ENCODE measurements at regions not wholly inside any gene's neighbourhood (a gene's known extent, or its start where the extent isn't known, plus 50 kb on each side); places are given as distances from the start of the nearest gene placed in this dataset.
A peak's percentile ranks its signal among the peaks of the same experiment; 100 is the strongest.

GRCh38 chr1:36560621-36561360, 78.1 kb upstream of the CSF3R start:
- H3K4me1 ChIP-seq (replicated peaks in 1 of 4; ENCODE audit: control insufficient read depth in 3 of 4, insufficient read depth in 4 of 4, low read length in 3 of 4): no peaks in the 10 kb centered on the region
- H3K4me2 ChIP-seq (ENCODE audit: insufficient read depth in 1 of 2, low read depth in 2 of 2, low read length in 2 of 2): no peak overlapping the region
- H3K79me2 ChIP-seq (ENCODE audit: control insufficient read depth in 1 of 2, insufficient read depth in 2 of 2, low read length in 2 of 2): no peaks in the 10 kb centered on the region
- no peak overlapping the region for H2BK120ac ChIP-seq (replicated peaks; ENCODE audit: low read depth, low read length)
- H3K27me3 ChIP-seq (replicated peaks in 1 of 4; ENCODE audit: control insufficient read depth in 3 of 4, extremely low read depth in 1 of 4, insufficient read depth in 3 of 4, low read length in 3 of 4): no peaks in the 10 kb centered on the region
- FAIRE-seq (no peak), DNase-seq (ENCODE audit: low read depth in 1 of 2, low spot score in 2 of 2) (peak in 1 of 2 experiments; percentile 8)
- H2BK20ac ChIP-seq (ENCODE audit: low read length): no peak overlapping the region
- H3K9ac ChIP-seq (replicated peaks in 1 of 4; ENCODE audit: extremely low read depth in 1 of 4, low read depth in 3 of 4, low read length in 3 of 4): no peak overlapping the region
- no peak overlapping the region for H3K4me3 ChIP-seq (ENCODE audit: extremely low read depth in 1 of 4, insufficient read depth in 2 of 4, low read depth in 3 of 4, low read length in 4 of 4)
- H3K36me3 ChIP-seq (ENCODE audit: control insufficient read depth in 2 of 4, insufficient read depth in 4 of 4, low read length in 3 of 4): no peaks in the 10 kb centered on the region
- peaks cover 2% of the 10 kb centered on the region; the same call in 1 of the 2 replicates for H3K23me2 ChIP-seq (ENCODE audit: low read depth, low read length)
- no peak overlapping the region for H3K27ac ChIP-seq (ENCODE audit: low read depth, low read length)
- H2BK15ac ChIP-seq (ENCODE audit: low read length): no peak overlapping the region
- CTCF ChIA-PET (ENCODE audit: partially characterized antibody): interaction anchor here (1.0 to 11.8 kb wide), 7 partner anchors 13 to 303 kb away, joined by 3 to 125 read pairs (median 5); no protein-coding TSS in a partner anchor
- H3K14ac ChIP-seq (ENCODE audit: insufficient read length): no peak overlapping the region
- H3K56ac ChIP-seq (replicated peaks; ENCODE audit: insufficient read length, low read depth, low read length): no peak overlapping the region
- no peaks in the 10 kb centered on the region for H3K79me1 ChIP-seq (ENCODE audit: low read depth, low read length)
- no peak overlapping the region for H3K4ac ChIP-seq (replicated peaks; ENCODE audit: insufficient read length, low read depth, low read length)
- H4K8ac ChIP-seq (ENCODE audit: extremely low read depth, insufficient read depth, low read length): no peak overlapping the region
- no peak overlapping the region for H2AFZ ChIP-seq (ENCODE audit: low read length)
- no peak overlapping the region for H4K91ac ChIP-seq (replicated peaks; ENCODE audit: insufficient read length, low read length)
- H2BK5ac ChIP-seq (ENCODE audit: low read depth, low read length): no peak overlapping the region
- no peak overlapping the region for H3K23ac ChIP-seq (ENCODE audit: insufficient read length)
- no peak overlapping the region for H3K18ac ChIP-seq (ENCODE audit: extremely low read depth, low read length)
- H3K9me3 ChIP-seq (ENCODE audit: insufficient read depth in 2 of 2, low read depth in 1 of 2, low read length in 1 of 2): no peaks in the 10 kb centered on the region
- H4K20me1 ChIP-seq (replicated peaks in 1 of 2; ENCODE audit: control insufficient read depth in 1 of 2, insufficient read depth in 2 of 2, low read length in 2 of 2): no peaks in the 10 kb centered on the region
- H2AK5ac ChIP-seq (ENCODE audit: low read depth, low read length): no peak overlapping the region
- H4K5ac ChIP-seq (ENCODE audit: insufficient read length, low read depth, low read length): no peak overlapping the region
- H2BK12ac ChIP-seq (ENCODE audit: low read depth, low read length): no peak overlapping the region
- 93% methylated on average over 12 of the region's 12 CpGs; no CpG with 5 or more reads in 1 of the 2 experiments for WGBS, 2 experiments (ENCODE audit: extremely low coverage in 1 of 2, insufficient coverage in 1 of 2, insufficient read length in 1 of 2, insufficient replicate concordance in 2 of 2, low coverage in 1 of 2, low lambda C conversion rate in 2 of 2, missing lambda C conversion rate in 1 of 2)
- POLR2A ChIA-PET (ENCODE audit: partially characterized antibody): no interaction called here
- TF ChIP-seq TBP (IDR thresholded peaks at IDR 0.05; ENCODE audit: low read depth, low read length) (no peak), RBBP5 (IDR thresholded peaks at IDR 0.05; ENCODE audit: borderline replicate concordance, low read depth, low read length) (no peak), EZH2 (IDR thresholded peaks at IDR 0.05; ENCODE audit: low read depth, low read length, severe bottlenecking) (no peak), USF2 (IDR thresholded peaks at IDR 0.05; ENCODE audit: low read length) (no peak), BCL11A (IDR thresholded peaks at IDR 0.05; ENCODE audit: low read depth in 2 of 2, low read length in 2 of 2) (no peak), SP4 (IDR thresholded peaks at IDR 0.05; ENCODE audit: low read length) (no peak), TAF7 (optimal IDR thresholded peaks at IDR 0.05; ENCODE audit: borderline replicate concordance, low read depth, low read length) (no peak), SP1 (IDR thresholded peaks at IDR 0.05; ENCODE audit: low read depth, low read length) (no peak), CTBP2 (IDR thresholded peaks at IDR 0.05; ENCODE audit: borderline replicate concordance, insufficient read depth, insufficient read length, low read length) (no peak), FOSL1 (IDR thresholded peaks at IDR 0.05; ENCODE audit: insufficient read depth, low read depth, low read length) (no peak), SIN3A (conservative IDR thresholded peaks at IDR 0.05 in 1 of 2, IDR thresholded peaks at IDR 0.05 in 1 of 2; ENCODE audit: low read depth in 1 of 2, low read length in 2 of 2) (no peak)

All from H1 (cell line).